Naive thymus-derived CD4-positive, alpha-beta T cell (primary cell): ENCODE measurements at regions not wholly inside any gene's neighbourhood (a gene's known extent, or its start where the extent isn't known, plus 50 kb on each side); places are given as distances from the start of the nearest gene placed in this dataset.

Experiments
- ATAC-seq: fragments of 150-1000 bp; cut with Tn5 transposase; 2 replicates; pipeline ENCODE4 v1.10.0; 2021; ENCODE audit warnings: mild to moderate bottlenecking, moderate library complexity
- CTCF ChIA-PET: fragments of 350-600 bp; sonication (Branson Sonifier 250); formaldehyde crosslinking; loops from one replicate; lab custom pipeline; 2021; ENCODE audit warnings: antibody characterized with exemption; lab: Charles Lee
- POLR2A ChIA-PET: fragments of 350-600 bp; sonication (Branson Sonifier 250); formaldehyde crosslinking; loops from one replicate; lab custom pipeline; 2021; ENCODE audit warnings: antibody characterized with exemption, inconsistent platforms; lab: Charles Lee
- DNase-seq, 9 donors: peaks; one replicate each; pipeline versions ENCODE4 v3.0.0 to v3.0.0-alpha.2; 2020 to 2022; ENCODE audit warnings: mixed read lengths in 1 of 9
- H3K27ac ChIP-seq: one replicate; pipeline ENCODE4 v1.7.0; 2013; ENCODE audit warnings: mild to moderate bottlenecking, low read depth, low read length, moderate library complexity
- H3K27me3 ChIP-seq, 2 donors: one replicate each; pipeline ENCODE4 v1.7.0; 2013; ENCODE audit warnings: low read length in 2 of 2, mild to moderate bottlenecking in 2 of 2, moderate library complexity in 2 of 2; ENCODE audit not compliant: control insufficient read depth in 2 of 2, insufficient read depth in 2 of 2
- H3K36me3 ChIP-seq, 3 experiments: 1 replicate in 2 of 3; 2 replicates in 1 of 3; pipeline ENCODE4 v1.7.0; 2013; ENCODE audit warnings: low read length in 3 of 3, mild to moderate bottlenecking in 3 of 3, moderate library complexity in 1 of 3; ENCODE audit not compliant: insufficient read depth in 3 of 3, control insufficient read depth in 2 of 3
- H3K4me1 ChIP-seq, 2 donors: one replicate each; pipeline ENCODE4 v1.7.0; 2013; ENCODE audit warnings: low read length in 2 of 2, mild to moderate bottlenecking in 2 of 2, moderate library complexity in 1 of 2; ENCODE audit not compliant: control insufficient read depth in 2 of 2, insufficient read depth in 2 of 2
- H3K4me3 ChIP-seq: 2 replicates; pipeline ENCODE4 v1.7.0; 2013; ENCODE audit warnings: mild to moderate bottlenecking, low read length
- H3K9me3 ChIP-seq, 3 experiments: 1 replicate in 2 of 3; 2 replicates in 1 of 3; pipeline ENCODE4 v1.7.0; 2013; ENCODE audit warnings: low read length in 3 of 3; ENCODE audit not compliant: control insufficient read depth in 2 of 3
- H3K27ac Mint-ChIP-seq, 9 donors: one replicate each; pipeline ENCODE4 v1.8.0; 2020 to 2022; ENCODE audit warnings: mixed read lengths in 9 of 9, mild to moderate bottlenecking in 8 of 9, moderate library complexity in 5 of 9, inconsistent platforms in 2 of 9
- H3K27me3 Mint-ChIP-seq, 5 donors: one replicate each; pipeline ENCODE4 v1.8.0; 2021 to 2022; ENCODE audit warnings: mixed read lengths in 5 of 5, mild to moderate bottlenecking in 1 of 5
- H3K36me3 Mint-ChIP-seq, 5 donors: one replicate each; pipeline ENCODE4 v1.8.0; 2020 to 2022; ENCODE audit warnings: mixed read lengths in 5 of 5, mild to moderate bottlenecking in 3 of 5, inconsistent platforms in 1 of 5
- H3K4me1 Mint-ChIP-seq, 7 donors: one replicate each; pipeline ENCODE4 v1.8.0; 2020 to 2022; ENCODE audit warnings: mixed read lengths in 7 of 7, mild to moderate bottlenecking in 3 of 7, inconsistent platforms in 1 of 7
- H3K4me3 Mint-ChIP-seq, 10 donors: one replicate each; pipeline ENCODE4 v1.8.0; 2020 to 2022; ENCODE audit warnings: mild to moderate bottlenecking in 10 of 10, mixed read lengths in 10 of 10, moderate library complexity in 6 of 10, inconsistent platforms in 2 of 10
- H3K9me3 Mint-ChIP-seq, 11 donors: one replicate each; pipeline ENCODE4 v1.8.0; 2020 to 2022; ENCODE audit warnings: mixed read lengths in 11 of 11, mild to moderate bottlenecking in 4 of 11, inconsistent platforms in 1 of 11, moderate library complexity in 1 of 11
- intact Hi-C, 2 donors: fragments of 100-400 bp; cut with micrococcal nuclease; formaldehyde crosslinking; loops; one replicate each; pipeline ENCODE4 v1.15.1; 2023

DNA sequence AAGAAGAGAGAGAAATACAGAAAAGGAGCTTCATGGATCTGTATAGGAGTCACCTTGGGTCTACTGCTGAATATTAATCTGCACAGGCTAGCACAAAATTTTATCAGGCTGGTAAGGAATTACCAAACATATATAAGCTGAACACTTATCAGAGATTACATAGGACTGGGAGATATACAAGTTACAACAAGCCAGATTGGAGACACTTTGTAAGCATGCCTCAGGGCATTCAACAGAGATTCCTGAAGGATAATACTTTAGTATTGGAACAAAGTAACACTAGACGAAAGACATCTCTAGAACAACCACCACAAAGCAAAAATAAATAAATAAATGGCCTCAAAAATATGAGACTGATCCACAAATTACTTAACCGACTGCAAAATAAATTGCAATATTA, 197.8 kb downstream of the ANXA1 start:
- no peaks in the 10 kb centered on the region for H3K27me3 Mint-ChIP-seq
- no peak for ATAC-seq

GRCh38 chr9:73357607-73358006, 205.9 kb downstream of the ANXA1 start:
- H3K4me3 Mint-ChIP-seq: no peak overlapping the region
- no peaks in the 10 kb centered on the region for H3K36me3 Mint-ChIP-seq
- Histone ChIP-seq H3K27me3 (no peaks in the 10 kb centered on the region), H3K4me1 (no peaks in the 10 kb centered on the region), H3K9me3 (no peaks in the 10 kb centered on the region), H3K4me3 (no peak overlapping the region), H3K36me3 (no peaks in the 10 kb centered on the region), H3K27ac (no peak overlapping the region)
- ChIA-PET POLR2A (no interaction called here), CTCF (no interaction called here)
- no peaks in the 10 kb centered on the region for H3K27me3 Mint-ChIP-seq
- H3K27ac Mint-ChIP-seq: no peak overlapping the region
- H3K4me1 Mint-ChIP-seq: no peaks in the 10 kb centered on the region
- DNase-seq: no peak
- no peak for ATAC-seq
- intact Hi-C loops: no loop called here
- H3K9me3 Mint-ChIP-seq: peaks cover 0 to 6% (median 0%) of the 10 kb centered on the region in 11 donors

More for the DNA sequence above, 197.8 kb downstream of the ANXA1 start:
- intact Hi-C loops: no loop called here
- CTCF ChIA-PET: no interaction called here
- no peak overlapping the region for H3K27ac Mint-ChIP-seq
- no peak overlapping the region for H3K4me3 Mint-ChIP-seq
- peaks cover 0 to 4% (median 0%) of the 10 kb centered on the region in 11 donors for H3K9me3 Mint-ChIP-seq
- H3K36me3 Mint-ChIP-seq: no peaks in the 10 kb centered on the region
- Histone ChIP-seq H3K4me1 (no peaks in the 10 kb centered on the region), H3K4me3 (no peak overlapping the region), H3K27ac (no peak overlapping the region), H3K9me3 (no peaks in the 10 kb centered on the region), H3K27me3 (no peaks in the 10 kb centered on the region), H3K36me3 (no peaks in the 10 kb centered on the region)
- DNase-seq: no peak
- POLR2A ChIA-PET: interaction anchor here (0.7 kb wide), 1 partner anchor 1039 kb away, joined by 3 read pairs; no protein-coding TSS in a partner anchor
- no peaks in the 10 kb centered on the region for H3K4me1 Mint-ChIP-seq

DNA sequence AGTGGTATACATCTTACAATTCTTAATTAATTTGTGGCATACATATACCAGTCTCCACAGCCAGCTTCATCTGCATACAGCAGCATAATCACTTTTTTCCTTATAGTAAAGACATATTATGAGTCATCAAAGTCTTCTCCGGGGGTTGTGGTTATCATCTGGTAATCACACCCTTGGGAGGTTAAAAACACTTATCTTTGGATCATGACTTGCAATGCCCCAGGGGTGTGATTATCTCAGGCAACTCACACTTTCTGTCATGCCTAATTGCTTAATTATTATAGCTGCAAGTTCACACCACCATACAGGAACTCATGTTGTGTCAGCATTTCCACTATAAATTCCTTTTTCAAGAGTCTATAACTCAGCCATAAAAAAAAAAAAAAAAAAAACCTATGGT, 218.4 kb downstream of the ANXA1 start:
- intact Hi-C loops: no loop called here
- Mint-ChIP-seq H3K27ac (no peak overlapping the region), H3K27me3 (no peaks in the 10 kb centered on the region), H3K9me3 (peaks cover 0 to 9% (median 0%) of the 10 kb centered on the region in 11 donors), H3K4me3 (no peak overlapping the region), H3K4me1 (no peaks in the 10 kb centered on the region), H3K36me3 (no peaks in the 10 kb centered on the region)
- Histone ChIP-seq H3K4me1 (no peaks in the 10 kb centered on the region), H3K27me3 (no peaks in the 10 kb centered on the region), H3K36me3 (no peaks in the 10 kb centered on the region), H3K9me3 (no peaks in the 10 kb centered on the region), H3K27ac (no peak overlapping the region), H3K4me3 (no peak overlapping the region)
- ATAC-seq: no peak
- CTCF ChIA-PET: no interaction called here
- DNase-seq: no peak
- POLR2A ChIA-PET: no interaction called here

DNA sequence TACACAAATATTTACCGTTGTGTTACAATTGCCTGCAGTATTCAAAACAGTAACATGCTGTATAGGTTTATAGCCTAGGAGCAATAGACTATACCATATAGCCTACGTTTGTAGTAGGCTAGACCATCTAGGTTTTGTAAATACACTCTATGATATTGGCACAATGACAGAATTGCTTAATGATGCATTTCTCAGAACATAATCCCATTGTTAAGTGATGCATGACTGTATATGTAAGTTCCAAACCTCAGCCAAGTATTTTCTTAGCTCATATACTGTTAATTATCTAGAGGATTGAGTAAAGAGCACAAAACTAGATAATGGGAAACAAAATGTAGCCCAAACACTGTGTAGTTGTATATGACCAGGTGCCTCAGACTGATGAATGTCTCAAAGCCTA, 220.1 kb downstream of the ANXA1 start:
- no peak overlapping the region for H3K27ac ChIP-seq
- H3K27ac Mint-ChIP-seq: no peak overlapping the region
- POLR2A ChIA-PET: no interaction called here

DNA sequence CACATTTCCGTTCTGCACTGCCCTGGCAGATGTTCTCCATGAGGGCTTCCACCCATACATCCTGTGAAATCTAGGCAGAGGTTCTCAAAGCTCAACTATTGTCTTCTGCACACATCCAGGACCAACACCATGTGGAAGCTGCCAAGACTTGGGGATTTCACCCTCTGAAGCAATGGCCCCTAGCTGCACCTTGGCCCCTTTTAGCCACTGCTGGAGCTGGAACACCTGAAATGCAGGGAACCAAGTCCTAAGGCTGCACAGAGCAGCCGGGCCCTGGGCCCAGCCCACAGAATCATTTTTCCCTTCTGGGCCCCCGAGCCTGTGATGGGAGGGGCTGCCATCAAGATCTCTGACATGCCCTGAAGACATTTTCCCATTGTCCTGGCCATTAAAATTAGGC, 228.7 kb downstream of the ANXA1 start:
- no peak overlapping the region for H3K27ac ChIP-seq
- Mint-ChIP-seq H3K27me3 (no peaks in the 10 kb centered on the region), H3K9me3 (peaks cover 0 to 6% (median 1%) of the 10 kb centered on the region in 11 donors), H3K4me3 (no peak overlapping the region), H3K4me1 (peaks cover 0 to 3% (median 0%) of the 10 kb centered on the region in 7 donors), H3K36me3 (peaks cover 0 to 4% (median 0%) of the 10 kb centered on the region in 5 donors), H3K27ac (no peak overlapping the region)
- H3K4me1 ChIP-seq: no peaks in the 10 kb centered on the region
- H3K9me3 ChIP-seq: no peaks in the 10 kb centered on the region
- no peak for ATAC-seq
- DNase-seq: no peak
- no peak overlapping the region for H3K4me3 ChIP-seq
- no peaks in the 10 kb centered on the region for H3K27me3 ChIP-seq
- H3K36me3 ChIP-seq: no peaks in the 10 kb centered on the region
- intact Hi-C loops: no loop called here
- ChIA-PET POLR2A (no interaction called here), CTCF (no interaction called here)

More for the DNA sequence above, 220.1 kb downstream of the ANXA1 start:
- ATAC-seq (no peak), DNase-seq (no peak)
- H3K9me3 ChIP-seq: no peaks in the 10 kb centered on the region
- Mint-ChIP-seq H3K4me3 (no peak overlapping the region), H3K27me3 (no peaks in the 10 kb centered on the region), H3K36me3 (no peaks in the 10 kb centered on the region), H3K4me1 (no peaks in the 10 kb centered on the region), H3K9me3 (peaks cover 0 to 9% (median 0%) of the 10 kb centered on the region in 11 donors)
- no peaks in the 10 kb centered on the region for H3K36me3 ChIP-seq
- CTCF ChIA-PET: no interaction called here
- intact Hi-C loops: no loop called here
- H3K27me3 ChIP-seq: no peaks in the 10 kb centered on the region
- H3K4me1 ChIP-seq: no peaks in the 10 kb centered on the region
- H3K4me3 ChIP-seq: no peak overlapping the region

DNA sequence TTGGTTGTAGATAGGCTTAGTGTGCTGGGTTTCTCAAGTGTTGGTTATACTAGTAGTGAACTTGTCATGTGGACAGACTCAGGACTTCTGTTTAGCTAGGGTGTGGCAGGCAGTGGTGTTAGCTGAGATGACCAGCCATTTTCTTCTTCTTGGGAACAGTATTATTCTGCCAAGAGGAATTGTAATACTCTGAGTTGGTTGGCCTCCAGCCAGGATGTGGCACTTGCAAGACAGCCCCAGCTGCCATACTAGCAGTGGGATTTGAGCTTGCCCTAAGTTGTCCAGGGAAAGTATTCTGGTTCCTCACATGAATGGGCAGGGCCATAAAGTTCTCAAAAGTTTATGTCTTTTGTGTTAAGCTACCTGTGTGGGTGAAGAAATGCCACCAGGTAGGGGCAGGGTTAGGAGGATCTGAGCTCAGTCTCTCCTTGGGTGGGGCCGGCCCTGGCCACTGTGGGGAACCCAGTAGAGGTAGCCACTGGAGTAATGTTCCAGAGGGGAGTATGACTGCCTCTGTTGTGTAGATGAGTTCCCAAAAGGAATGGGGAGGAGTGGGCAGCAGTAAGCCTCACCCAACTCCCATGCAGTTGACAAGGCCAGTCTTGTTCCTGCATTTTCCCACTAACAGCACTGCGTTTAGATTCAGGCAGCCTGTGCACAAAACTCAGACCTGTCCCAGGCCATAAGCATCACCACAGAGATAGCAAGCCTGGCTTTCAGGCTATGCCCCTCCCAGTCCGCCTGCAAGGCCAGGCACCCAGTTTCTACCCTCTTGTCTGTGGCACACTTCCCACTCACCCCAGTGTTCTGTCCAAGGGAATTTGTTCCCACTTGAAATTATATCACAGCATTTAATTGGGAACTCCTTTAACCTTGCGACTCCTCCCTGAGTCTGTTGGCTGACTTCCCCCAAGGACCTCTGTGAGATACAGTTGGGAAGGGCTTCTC, 250.7 kb downstream of the ANXA1 start:
- no peak overlapping the region for H3K4me3 ChIP-seq
- no peaks in the 10 kb centered on the region for H3K4me1 ChIP-seq
- H3K36me3 ChIP-seq: no peaks in the 10 kb centered on the region
- Mint-ChIP-seq H3K9me3 (peaks cover 0 to 25% (median 4%) of the 10 kb centered on the region in 11 donors), H3K27ac (no peak overlapping the region), H3K4me1 (no peaks in the 10 kb centered on the region), H3K27me3 (no peaks in the 10 kb centered on the region), H3K4me3 (no peak overlapping the region), H3K36me3 (no peaks in the 10 kb centered on the region)
- intact Hi-C loops: no loop called here
- ATAC-seq (no peak), DNase-seq (no peak)
- no peaks in the 10 kb centered on the region for H3K27me3 ChIP-seq
- H3K9me3 ChIP-seq: no peaks in the 10 kb centered on the region
- no peak overlapping the region for H3K27ac ChIP-seq
- POLR2A ChIA-PET: no interaction called here
- CTCF ChIA-PET: no interaction called here

GRCh38 chr9:73411494-73411893, 259.8 kb downstream of the ANXA1 start:
- CTCF ChIA-PET: no interaction called here

More at GRCh38 chr9:73411494-73411893, 259.8 kb downstream of the ANXA1 start:
- no peaks in the 10 kb centered on the region for H3K9me3 ChIP-seq
- H3K27me3 Mint-ChIP-seq: no peaks in the 10 kb centered on the region
- no peak overlapping the region for H3K27ac Mint-ChIP-seq
- H3K4me1 ChIP-seq: no peaks in the 10 kb centered on the region
- no peaks in the 10 kb centered on the region for H3K36me3 Mint-ChIP-seq
- no peaks in the 10 kb centered on the region for H3K27me3 ChIP-seq
- no peak overlapping the region for H3K4me3 Mint-ChIP-seq
- ATAC-seq: no peak
- peaks cover 0 to 10% (median 0%) of the 10 kb centered on the region in 11 donors for H3K9me3 Mint-ChIP-seq
- H3K4me3 ChIP-seq: no peak overlapping the region
- DNase-seq: no peak
- intact Hi-C loops: no loop called here
- no peak overlapping the region for H3K27ac ChIP-seq
- no peaks in the 10 kb centered on the region for H3K4me1 Mint-ChIP-seq
- H3K36me3 ChIP-seq: no peaks in the 10 kb centered on the region
- POLR2A ChIA-PET: no interaction called here
